T-helper 2 cell treated with Interferon-gamma antibody and Interleukin-4, amounts not matched to agents 5 μg/mL and 100 μg/mL, for 36 hours (primary cell): ENCODE measurements at regions not wholly inside any gene's neighbourhood (a gene's known extent, or its start where the extent isn't known, plus 50 kb on each side); places are given as distances from the start of the nearest gene placed in this dataset.
"Not testable (repeated sequence)": the region's sequence is repeated elsewhere in the genome, so short reads cannot be mapped to it uniquely, and the experiment has no call there.

Experiments
- DNase-seq: peaks from one replicate; pipeline ENCODE4 v3.0.0; 2021; ENCODE audit warnings: low spot score
- H3K27ac Mint-ChIP-seq: one replicate; pipeline ENCODE4 v1.8.0; 2021; ENCODE audit warnings: mild to moderate bottlenecking, mixed read lengths
- H3K27me3 Mint-ChIP-seq: one replicate; pipeline ENCODE4 v1.8.0; 2021; ENCODE audit warnings: low read depth, mixed read lengths
- H3K36me3 Mint-ChIP-seq: one replicate; pipeline ENCODE4 v1.8.0; 2021; ENCODE audit warnings: low read depth, mixed read lengths
- H3K4me1 Mint-ChIP-seq: one replicate; pipeline ENCODE4 v1.8.0; 2021; ENCODE audit warnings: low read depth, mixed read lengths
- H3K4me3 Mint-ChIP-seq: one replicate; pipeline ENCODE4 v1.8.0; 2022; ENCODE audit warnings: mild to moderate bottlenecking, moderate library complexity, mixed read lengths
- H3K9me3 Mint-ChIP-seq: one replicate; pipeline ENCODE4 v1.8.0; 2021; ENCODE audit warnings: mixed read lengths

DNA sequence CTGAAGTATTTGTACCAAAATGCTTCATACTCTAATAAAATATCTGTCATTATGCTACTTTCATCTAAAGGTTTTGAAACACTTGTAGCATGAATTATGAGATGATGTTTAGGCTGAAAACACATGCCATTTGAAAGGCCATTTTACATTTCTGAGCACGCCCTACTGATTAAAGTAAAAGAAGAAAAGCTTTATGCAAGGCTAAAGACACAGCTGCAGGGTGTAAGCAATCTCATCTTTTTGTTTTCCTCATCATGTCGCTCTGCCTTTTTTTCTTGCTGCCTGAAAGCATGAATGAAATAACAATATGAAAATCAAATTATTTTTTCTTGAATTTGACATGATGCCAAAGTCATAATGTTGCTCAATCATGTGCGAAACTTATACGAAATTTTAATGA lies 148.6 kb upstream of the ARG1 start:
- Mint-ChIP-seq H3K4me3 (no peak overlapping the region), H3K27ac (no peak overlapping the region), H3K27me3 (no peaks in the 10 kb centered on the region), H3K9me3 (peaks cover 3% of the 10 kb centered on the region), H3K36me3 (peaks cover 15% of the 10 kb centered on the region), H3K4me1 (peaks cover 13% of the 10 kb centered on the region)
- DNase-seq: no peak

DNA sequence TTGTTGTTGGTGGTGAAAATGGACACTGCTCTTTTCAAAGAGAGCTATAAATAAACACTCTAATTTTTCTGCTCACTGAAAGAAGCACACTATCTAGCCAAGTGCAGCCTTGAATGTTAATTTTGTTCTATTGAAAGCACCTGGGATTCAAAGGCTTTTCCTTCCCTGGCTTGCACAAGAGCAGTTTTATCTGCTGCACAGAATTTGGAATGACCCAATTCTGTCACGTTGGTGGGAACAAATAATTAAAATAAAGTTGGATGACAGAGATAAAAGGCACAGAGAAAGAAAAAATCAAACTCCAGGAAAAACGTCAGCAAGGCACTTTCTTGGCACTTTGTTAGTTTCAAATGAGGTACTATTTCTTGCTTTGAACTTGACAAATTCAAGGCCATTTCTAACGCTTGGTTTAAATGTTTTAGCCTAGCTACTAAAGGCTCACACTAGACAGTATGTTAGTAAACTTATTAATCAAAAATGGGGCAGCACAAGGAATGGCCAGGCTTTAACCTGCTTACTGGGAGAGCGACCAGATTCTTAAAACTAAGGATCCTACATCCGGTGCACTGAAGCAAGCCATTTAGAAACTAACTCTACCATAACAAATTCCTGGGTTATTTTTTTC lies 145.5 kb upstream of the ARG1 start:
- H3K4me3 Mint-ChIP-seq: no peak overlapping the region
- DNase-seq: no peak
- no peak overlapping the region for H3K27ac Mint-ChIP-seq
- H3K36me3 Mint-ChIP-seq: peaks cover 11% of the 10 kb centered on the region
- H3K9me3 Mint-ChIP-seq: peaks cover 3% of the 10 kb centered on the region
- H3K4me1 Mint-ChIP-seq: peaks cover 15% of the 10 kb centered on the region
- H3K27me3 Mint-ChIP-seq: no peaks in the 10 kb centered on the region

DNA sequence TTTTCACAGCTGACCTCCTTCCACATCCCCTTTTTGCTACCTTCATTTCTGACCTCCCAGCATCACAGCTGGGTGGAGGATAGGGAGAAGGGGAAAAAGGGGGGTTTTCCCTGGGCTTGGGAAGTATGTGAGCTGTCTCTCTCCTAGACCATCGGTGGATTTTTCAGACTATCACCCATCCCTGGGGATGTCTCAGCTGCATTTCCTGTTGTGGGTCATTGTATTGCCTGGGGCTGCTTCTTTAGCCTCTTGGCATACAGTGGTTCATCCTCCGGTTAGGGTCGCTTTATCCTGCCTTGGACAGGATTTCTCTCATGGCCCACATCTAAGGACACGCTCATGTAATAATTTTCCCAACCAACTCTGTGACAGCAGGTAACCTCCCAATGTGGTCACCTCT lies 142.5 kb upstream of the ARG1 start:
- peaks cover 29% of the 10 kb centered on the region for H3K36me3 Mint-ChIP-seq
- H3K27ac Mint-ChIP-seq: no peak overlapping the region
- DNase-seq: no peak
- H3K9me3 Mint-ChIP-seq: peaks cover 14% of the 10 kb centered on the region
- H3K27me3 Mint-ChIP-seq: no peaks in the 10 kb centered on the region
- no peak overlapping the region for H3K4me3 Mint-ChIP-seq
- H3K4me1 Mint-ChIP-seq: peaks cover 15% of the 10 kb centered on the region

DNA sequence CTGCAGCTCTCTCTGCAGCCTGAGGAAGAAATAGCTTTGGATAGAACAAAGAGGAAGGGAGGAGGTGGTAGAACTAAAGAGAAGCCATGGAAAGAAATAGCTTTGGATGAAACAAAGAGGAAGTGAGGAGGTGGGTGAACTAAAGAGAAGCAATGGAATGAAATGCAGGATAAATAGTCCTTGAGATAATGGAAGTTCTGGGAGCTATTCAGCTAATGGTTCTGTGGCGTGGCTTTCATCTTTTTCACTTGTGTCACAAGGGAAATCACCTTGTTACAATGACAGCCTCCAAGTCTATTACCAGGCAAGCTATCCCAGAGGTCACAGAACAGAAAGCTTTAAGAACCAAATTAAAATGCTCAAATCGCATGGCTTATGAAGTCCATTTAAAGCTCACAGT lies 141.3 kb upstream of the ARG1 start:
- Mint-ChIP-seq H3K4me1 (peaks cover 16% of the 10 kb centered on the region), H3K27ac (no peak overlapping the region)

DNA sequence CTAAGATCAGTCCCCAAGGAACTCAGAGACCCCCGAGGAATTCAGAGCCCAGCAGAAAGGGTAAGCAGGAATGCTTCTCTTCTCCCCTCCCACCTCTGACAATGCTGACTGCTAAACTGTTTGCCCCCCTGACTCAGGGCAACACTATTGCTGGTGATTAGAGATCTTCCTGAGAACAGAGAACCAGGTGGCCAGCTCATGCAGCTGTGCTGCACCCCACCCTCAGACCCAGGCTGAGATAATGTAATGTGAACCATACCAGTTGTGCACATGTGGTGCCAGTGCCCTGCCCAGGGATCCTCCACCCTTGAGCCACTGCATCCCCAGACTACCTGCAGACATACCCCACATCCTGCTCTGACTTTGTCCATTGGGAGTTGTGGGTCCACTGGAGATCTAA lies 139.1 kb upstream of the ARG1 start:
- no peak overlapping the region for H3K27ac Mint-ChIP-seq
- DNase-seq: no peak
- peaks cover 44% of the 10 kb centered on the region for H3K9me3 Mint-ChIP-seq
- peaks cover 21% of the 10 kb centered on the region for H3K4me1 Mint-ChIP-seq
- H3K4me3 Mint-ChIP-seq: no peak overlapping the region
- H3K36me3 Mint-ChIP-seq: peaks cover 52% of the 10 kb centered on the region
- H3K27me3 Mint-ChIP-seq: no peaks in the 10 kb centered on the region

More for the DNA sequence above, 141.3 kb upstream of the ARG1 start:
- DNase-seq: no peak
- Mint-ChIP-seq H3K4me3 (no peak overlapping the region), H3K9me3 (peaks cover 26% of the 10 kb centered on the region), H3K27me3 (no peaks in the 10 kb centered on the region), H3K36me3 (peaks cover 37% of the 10 kb centered on the region)

DNA sequence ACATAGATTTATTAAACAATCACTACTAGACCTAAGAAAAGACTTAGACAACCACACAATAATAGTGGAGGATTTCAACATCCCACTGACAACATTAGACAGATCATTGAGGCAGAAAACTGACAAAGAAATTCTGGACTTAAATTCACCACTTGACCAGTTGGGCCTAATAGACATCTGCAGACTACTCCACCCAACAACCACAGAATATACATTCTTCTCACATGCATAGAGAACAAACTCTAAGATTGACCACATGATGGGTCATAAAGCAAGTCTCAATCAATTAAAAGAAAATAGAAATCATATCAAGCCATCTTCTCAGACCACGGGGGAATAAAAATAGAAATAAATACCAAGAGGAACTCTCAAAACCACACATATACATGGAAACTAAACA lies 136.7 kb upstream of the ARG1 start:
- Mint-ChIP-seq H3K4me1 (peaks cover 23% of the 10 kb centered on the region), H3K9me3 (peaks cover 48% of the 10 kb centered on the region), H3K27ac (no peak overlapping the region), H3K27me3 (no peaks in the 10 kb centered on the region), H3K4me3 (peak overlapping the region; percentile 0), H3K36me3 (peaks cover 67% of the 10 kb centered on the region)
- DNase-seq: no peak

DNA sequence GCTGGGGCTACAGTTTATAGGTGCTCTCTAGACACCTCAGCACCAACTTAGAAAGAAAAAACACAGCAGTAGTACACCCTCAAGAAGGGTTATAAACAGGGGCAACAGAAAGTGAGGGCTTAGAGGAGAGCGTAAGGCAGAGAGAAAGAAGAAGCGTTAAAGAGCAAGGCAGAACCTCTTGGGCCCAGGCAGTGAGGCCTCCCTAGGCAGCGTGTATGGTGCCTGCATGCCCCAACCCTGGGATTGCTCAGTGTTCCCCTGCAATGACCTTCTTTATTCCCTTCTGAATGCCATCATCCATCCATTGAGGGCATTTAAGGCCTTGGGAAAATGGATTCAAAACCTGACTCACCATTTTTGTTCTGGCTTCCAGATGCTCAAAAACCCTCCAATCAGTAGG lies 130.0 kb upstream of the ARG1 start:
- DNase-seq: no peak
- peaks cover 38% of the 10 kb centered on the region for H3K4me1 Mint-ChIP-seq
- peaks cover 13% of the 10 kb centered on the region for H3K9me3 Mint-ChIP-seq
- H3K36me3 Mint-ChIP-seq: peaks cover 29% of the 10 kb centered on the region
- H3K4me3 Mint-ChIP-seq: peak overlapping the region; percentile 90
- no peaks in the 10 kb centered on the region for H3K27me3 Mint-ChIP-seq
- H3K27ac Mint-ChIP-seq: peak overlapping the region; percentile 95

DNA sequence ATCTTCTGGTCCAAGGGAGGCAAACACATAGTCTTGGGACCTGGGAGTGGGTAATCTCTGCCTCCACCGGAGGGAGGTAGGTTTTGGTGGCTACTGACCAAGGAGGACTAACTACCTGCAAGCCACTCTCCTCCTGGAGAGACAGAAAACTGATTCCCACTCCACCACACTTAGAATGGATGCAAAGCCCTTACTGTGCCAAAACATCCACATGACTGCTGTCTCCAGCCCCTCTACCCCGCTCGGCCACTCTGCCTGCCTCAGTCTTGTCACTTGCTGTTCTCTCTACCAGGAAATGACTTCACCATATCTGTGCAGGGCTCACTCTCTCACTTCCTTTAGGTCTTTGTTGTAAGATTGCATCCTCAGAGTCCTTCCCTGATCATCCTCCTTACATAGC lies 129.5 kb upstream of the ARG1 start:
- Mint-ChIP-seq H3K9me3 (peaks cover 8% of the 10 kb centered on the region), H3K4me3 (peak overlapping the region; percentile 90), H3K36me3 (peaks cover 26% of the 10 kb centered on the region), H3K4me1 (peaks cover 35% of the 10 kb centered on the region), H3K27me3 (no peaks in the 10 kb centered on the region), H3K27ac (peak overlapping the region; percentile 95)
- peak; percentile 41 for DNase-seq

DNA sequence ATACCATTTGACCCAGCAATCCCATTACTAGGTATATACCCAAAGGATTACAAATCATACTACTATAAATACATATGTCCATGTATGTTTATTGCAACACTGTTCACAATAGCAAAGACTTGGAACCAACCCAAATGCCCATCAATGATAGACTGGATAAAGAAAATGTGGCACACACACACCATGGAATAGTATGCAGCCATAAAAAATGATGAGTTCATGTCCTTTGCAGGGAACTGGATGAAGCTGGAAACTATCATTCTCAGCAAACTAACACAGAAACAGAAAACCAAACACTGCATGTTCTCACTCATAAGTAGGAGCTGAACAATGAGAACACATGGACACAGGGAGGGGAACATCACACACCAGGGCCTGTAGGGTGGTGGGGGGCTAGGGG lies 127.7 kb upstream of the ARG1 start:
- H3K4me3 Mint-ChIP-seq, H3K27ac Mint-ChIP-seq, H3K27me3 Mint-ChIP-seq, H3K36me3 Mint-ChIP-seq, DNase-seq, H3K9me3 Mint-ChIP-seq: not testable (repeated sequence)
- H3K4me1 Mint-ChIP-seq: peaks cover 32% of the 10 kb centered on the region

DNA sequence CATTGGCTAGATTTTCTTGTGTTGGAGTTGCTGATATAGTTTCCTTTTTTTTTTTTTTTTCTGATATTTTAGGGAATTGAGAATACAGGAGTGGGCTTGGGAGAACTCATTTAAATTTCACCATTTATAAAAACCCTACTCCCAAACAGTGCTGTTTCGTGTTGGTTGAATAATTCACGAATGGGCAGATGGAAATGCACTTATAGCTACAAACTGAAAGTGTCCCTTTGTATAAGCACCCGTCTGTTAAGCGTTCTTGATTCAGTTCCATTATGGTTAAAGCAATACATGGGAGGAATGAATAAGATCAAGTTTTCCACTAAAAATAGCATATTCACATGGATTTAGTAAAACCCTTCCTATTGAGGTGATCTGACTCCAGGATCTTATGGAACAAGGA lies 122.2 kb upstream of the ARG1 start:
- Mint-ChIP-seq H3K4me1 (peaks cover 12% of the 10 kb centered on the region), H3K27me3 (no peaks in the 10 kb centered on the region), H3K27ac (no peak overlapping the region), H3K36me3 (no peaks in the 10 kb centered on the region), H3K4me3 (no peak overlapping the region), H3K9me3 (no peaks in the 10 kb centered on the region)
- no peak for DNase-seq

DNA sequence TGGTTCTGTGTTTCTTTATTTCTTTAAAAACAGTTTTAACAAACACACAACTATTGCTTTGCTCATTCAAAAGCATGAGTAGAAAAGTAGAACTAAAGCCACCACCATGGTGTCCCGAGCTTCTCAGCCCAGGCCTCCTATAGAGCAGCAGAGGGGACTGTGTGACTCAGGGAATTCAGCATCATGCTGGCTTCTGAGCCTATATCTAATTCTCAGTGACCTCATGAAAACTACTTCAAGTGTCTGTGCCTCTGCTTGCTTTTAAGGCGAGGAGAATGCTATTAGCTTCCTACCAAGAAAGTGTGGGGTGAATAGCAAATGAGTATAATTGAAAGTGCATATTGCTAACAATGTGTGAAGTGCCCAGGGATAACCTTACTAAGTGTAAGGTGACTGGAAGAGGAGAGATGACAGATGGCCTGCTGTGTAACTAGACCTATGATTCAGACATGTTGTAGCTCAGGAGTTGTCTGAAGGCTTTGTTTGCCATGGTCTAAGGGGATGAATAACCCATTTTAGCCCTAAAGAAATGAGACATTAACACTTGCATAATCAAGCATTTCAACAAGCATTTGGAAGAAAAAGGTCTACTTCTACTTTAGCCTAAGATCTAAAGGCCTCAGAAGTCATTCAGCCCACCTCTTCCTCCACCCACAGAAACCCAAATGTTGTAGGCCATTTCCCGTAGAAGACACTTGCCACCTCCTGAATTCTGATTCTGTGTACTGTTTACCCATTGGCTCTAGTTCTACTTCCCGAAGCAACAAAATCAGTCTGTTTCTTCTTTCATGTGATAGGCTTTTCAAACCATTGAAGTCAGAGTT lies 121.5 kb upstream of the ARG1 start:
- Mint-ChIP-seq H3K9me3 (no peaks in the 10 kb centered on the region), H3K4me1 (peaks cover 12% of the 10 kb centered on the region), H3K36me3 (no peaks in the 10 kb centered on the region), H3K4me3 (no peak overlapping the region), H3K27ac (no peak overlapping the region), H3K27me3 (no peaks in the 10 kb centered on the region)
- DNase-seq: peak; percentile 25

DNA sequence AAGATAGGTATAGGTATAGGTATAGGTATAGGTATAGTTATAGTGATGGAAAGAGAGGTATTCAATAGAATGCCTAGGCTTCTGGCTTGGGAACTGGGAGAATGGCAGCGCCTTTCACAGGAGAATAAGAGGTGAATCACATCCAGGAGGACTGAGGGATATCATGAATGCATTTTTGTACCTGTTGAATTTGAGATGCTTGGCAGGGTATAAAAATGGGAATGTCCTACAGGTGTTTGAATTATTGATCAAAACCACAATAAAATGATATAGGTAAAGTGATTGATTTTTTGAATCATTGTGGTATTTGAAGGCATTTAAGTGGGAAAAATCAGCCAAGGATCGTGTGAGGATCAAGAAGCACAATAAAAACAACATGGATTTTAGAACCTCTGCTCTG lies 119.2 kb upstream of the ARG1 start:
- no peak overlapping the region for H3K4me3 Mint-ChIP-seq
- H3K36me3 Mint-ChIP-seq: no peaks in the 10 kb centered on the region
- no peak overlapping the region for H3K27ac Mint-ChIP-seq
- H3K27me3 Mint-ChIP-seq: peaks cover 3% of the 10 kb centered on the region
- no peak for DNase-seq
- H3K4me1 Mint-ChIP-seq: peaks cover 11% of the 10 kb centered on the region
- H3K9me3 Mint-ChIP-seq: no peaks in the 10 kb centered on the region

DNA sequence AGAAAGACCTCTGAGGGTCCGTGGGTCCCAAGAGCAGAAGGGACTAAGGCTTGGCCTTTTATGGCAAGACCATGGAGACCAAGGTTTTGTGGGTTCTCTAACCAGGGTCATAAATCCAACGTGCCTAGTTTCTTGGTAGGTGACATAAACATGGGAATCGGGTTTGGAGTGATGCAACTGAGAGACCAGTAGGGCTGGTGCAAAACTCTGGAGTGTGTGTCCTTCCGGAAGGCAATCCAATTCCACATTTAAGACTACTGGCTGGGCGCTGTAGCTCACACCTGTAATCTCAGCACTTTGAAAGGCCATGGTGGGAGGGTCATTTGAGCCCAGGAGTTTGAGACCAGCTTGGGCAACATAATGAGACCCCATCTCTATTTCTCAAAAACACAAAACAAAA lies 116.5 kb upstream of the ARG1 start:
- H3K4me1 Mint-ChIP-seq: peaks cover 15% of the 10 kb centered on the region
- H3K4me3 Mint-ChIP-seq: no peak overlapping the region
- peaks cover 3% of the 10 kb centered on the region for H3K27me3 Mint-ChIP-seq
- H3K9me3 Mint-ChIP-seq: no peaks in the 10 kb centered on the region
- H3K27ac Mint-ChIP-seq: no peak overlapping the region
- DNase-seq: no peak
- no peaks in the 10 kb centered on the region for H3K36me3 Mint-ChIP-seq

DNA sequence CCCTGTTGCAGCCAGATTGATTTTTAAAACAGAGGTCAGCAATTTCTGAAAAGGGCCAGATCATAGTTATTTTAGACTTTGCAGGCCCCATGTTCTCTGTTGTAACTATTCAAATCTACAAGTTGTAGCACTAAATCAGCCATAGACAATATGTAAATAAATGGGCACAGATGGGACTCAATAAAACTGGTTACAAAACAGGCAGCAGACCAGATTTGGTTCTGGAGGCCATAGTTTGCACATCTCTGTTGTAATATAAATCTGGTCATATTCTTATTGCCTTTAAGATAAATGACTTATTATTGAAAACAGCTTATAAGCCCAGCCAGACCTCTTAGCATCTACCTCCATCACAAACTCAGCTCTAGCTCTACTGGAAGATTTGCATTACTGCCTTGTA lies 114.0 kb upstream of the ARG1 start:
- no peak for DNase-seq
- Mint-ChIP-seq H3K4me3 (no peak overlapping the region), H3K4me1 (peaks cover 9% of the 10 kb centered on the region)

More for the DNA sequence above, 114.0 kb upstream of the ARG1 start:
- no peak overlapping the region for H3K27ac Mint-ChIP-seq
- peaks cover 6% of the 10 kb centered on the region for H3K27me3 Mint-ChIP-seq
- H3K9me3 Mint-ChIP-seq: no peaks in the 10 kb centered on the region
- no peaks in the 10 kb centered on the region for H3K36me3 Mint-ChIP-seq
